Ovary (tissue), 7 donors: ENCODE measurements at regions not wholly inside any gene's neighbourhood (a gene's known extent, or its start where the extent isn't known, plus 50 kb on each side); places are given as distances from the start of the nearest gene placed in this dataset.

Source experiments
- DNase-seq, 5 donors: peaks; one replicate each; pipeline ENCODE4 v3.0.0-alpha.2; 2019 to 2020
- H3K27ac ChIP-seq, 2 donors: fragments of 200-600 bp; one replicate each; pipeline versions ENCODE4 v1.5.1 to v1.8.0; 2019 to 2022
- H3K27me3 ChIP-seq: fragments of 200-600 bp; one replicate; pipeline ENCODE4 v1.8.0; 2022
- H3K36me3 ChIP-seq: fragments of 200-600 bp; sonication (generic); one replicate; pipeline ENCODE4 v1.5.1; 2019
- H3K4me1 ChIP-seq: one replicate; pipeline ENCODE4 v1.8.1; 2013; ENCODE audit warnings: mild to moderate bottlenecking, moderate library complexity; ENCODE audit not compliant: insufficient read depth
- H3K4me3 ChIP-seq: fragments of 200-600 bp; sonication (generic); one replicate; pipeline ENCODE4 v1.5.1; 2017
- H3K9me3 ChIP-seq, 2 donors: fragments of 200-600 bp in 1 of 2; sonication (generic) in 1 of 2; one replicate each; pipeline versions ENCODE4 v1.5.1 to v1.8.1; 2013 to 2019; ENCODE audit warnings: mild to moderate bottlenecking in 1 of 2, moderate library complexity in 1 of 2
- EP300 ChIP-seq: sonication (generic); formaldehyde crosslinking; IDR thresholded peaks from one replicate; pipeline ENCODE4 v1.6.1; 2017; ENCODE audit warnings: antibody characterized with exemption
- POLR2A ChIP-seq: fragments of 450-650 bp; IDR thresholded peaks from one replicate; pipeline ENCODE4 v1.6.1; 2017; ENCODE audit warnings: antibody characterized with exemption, mild to moderate bottlenecking, moderate library complexity
- WGBS, 3 donors: extraction: QIAGEN DNeasy Blood & Tissue Kit in 1 of 3; methylation state at CpG; one replicate each; pipeline versions ENCODE4 v1.1.5 to v1.1.7; 2013 to 2017; 5-methylcytosine and 5-hydroxymethylcytosine counted together
- intact Hi-C, 4 donors: fragments of 100-400 bp; cut with DNase I; formaldehyde crosslinking; loops; one replicate each; pipeline versions ENCODE4 v1.11.0 to v1.15.1; 2022 to 2023
- TF ChIP-seq, protein P1 (sequence below), 3 donors: fragments of 450-650 bp in 2 of 3; fragments of 200-600 bp in 1 of 3; IDR thresholded peaks; one replicate each; pipeline versions ENCODE4 v1.5.1 to v1.8.0; 2016 to 2022; ENCODE audit warnings: antibody characterized with exemption in 3 of 3, mild to moderate bottlenecking in 1 of 3
- donor health status: DM: no; HTN: no; CAD: no; lungs with moderate emphysema.
- donor health status: DM: no; HTN: no; CAD: no.
- donor health status: Bipolar disorder and iron deficiency.
- donor health status: DM: no; HTN: no; CAD: no.
- donor health status: DM: yes; HTN: yes; CAD: no.

DNA sequence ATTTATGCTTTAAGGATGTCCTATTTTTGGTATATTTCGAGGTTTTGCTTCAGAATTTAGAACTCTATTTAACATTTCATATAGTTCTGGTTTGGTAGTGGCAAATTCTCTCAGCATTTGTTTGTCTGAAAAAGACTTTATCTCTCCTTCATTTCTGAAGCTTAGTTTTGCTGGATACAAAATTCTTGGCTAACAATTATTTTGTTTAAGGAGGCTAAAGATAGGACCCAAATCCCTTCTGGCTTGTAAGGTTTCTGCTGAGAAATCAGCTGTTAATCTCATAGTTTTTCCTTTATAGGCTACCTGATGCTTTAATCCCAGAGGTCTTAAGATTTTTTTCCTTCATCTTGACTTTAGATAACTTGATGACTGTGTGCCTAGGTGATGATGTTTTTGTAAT, 162.7 kb upstream of the B3GAT2 start:
- intact Hi-C loops = no loop called here
- DNase-seq = no peak
- H3K27ac ChIP-seq = no peak overlapping the region
- H3K9me3 ChIP-seq = peaks cover 0 to 6% of the 10 kb centered on the region in 2 donors
- no peaks in the 10 kb centered on the region for H3K36me3 ChIP-seq
- 54 to 61% (median 60%) methylated on average over 1 of the region's 1 CpG for WGBS, 3 donors
- TF ChIP-seq, protein P1, sequence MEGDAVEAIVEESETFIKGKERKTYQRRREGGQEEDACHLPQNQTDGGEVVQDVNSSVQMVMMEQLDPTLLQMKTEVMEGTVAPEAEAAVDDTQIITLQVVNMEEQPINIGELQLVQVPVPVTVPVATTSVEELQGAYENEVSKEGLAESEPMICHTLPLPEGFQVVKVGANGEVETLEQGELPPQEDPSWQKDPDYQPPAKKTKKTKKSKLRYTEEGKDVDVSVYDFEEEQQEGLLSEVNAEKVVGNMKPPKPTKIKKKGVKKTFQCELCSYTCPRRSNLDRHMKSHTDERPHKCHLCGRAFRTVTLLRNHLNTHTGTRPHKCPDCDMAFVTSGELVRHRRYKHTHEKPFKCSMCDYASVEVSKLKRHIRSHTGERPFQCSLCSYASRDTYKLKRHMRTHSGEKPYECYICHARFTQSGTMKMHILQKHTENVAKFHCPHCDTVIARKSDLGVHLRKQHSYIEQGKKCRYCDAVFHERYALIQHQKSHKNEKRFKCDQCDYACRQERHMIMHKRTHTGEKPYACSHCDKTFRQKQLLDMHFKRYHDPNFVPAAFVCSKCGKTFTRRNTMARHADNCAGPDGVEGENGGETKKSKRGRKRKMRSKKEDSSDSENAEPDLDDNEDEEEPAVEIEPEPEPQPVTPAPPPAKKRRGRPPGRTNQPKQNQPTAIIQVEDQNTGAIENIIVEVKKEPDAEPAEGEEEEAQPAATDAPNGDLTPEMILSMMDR (IDR thresholded peaks at IDR 0.05) = no peak
- TF ChIP-seq POLR2A (no peak), EP300 (no peak)
- H3K4me3 ChIP-seq = no peak overlapping the region
- H3K27me3 ChIP-seq = no peaks in the 10 kb centered on the region
- no peaks in the 10 kb centered on the region for H3K4me1 ChIP-seq

DNA sequence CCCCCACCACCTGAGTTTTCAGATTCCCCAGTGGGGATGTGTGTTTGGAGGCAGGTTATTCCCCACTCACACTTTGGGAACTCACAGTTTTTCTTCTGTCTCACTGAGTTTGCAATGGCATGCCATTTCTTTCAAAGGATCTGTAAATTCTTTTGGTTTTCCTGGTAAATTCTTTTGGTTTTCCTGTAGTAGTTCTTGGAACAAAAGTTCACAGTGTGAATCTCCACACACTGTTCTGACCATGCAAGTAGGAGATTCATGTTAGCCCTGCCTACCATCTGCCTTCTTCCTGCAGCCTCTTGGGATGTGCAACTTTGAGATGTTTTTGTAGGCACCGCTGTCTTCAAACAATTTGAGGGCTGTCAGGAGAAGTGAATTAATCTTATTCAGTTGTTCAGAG, 165.6 kb upstream of the OGFRL1 start:
- Histone ChIP-seq H3K9me3 (peaks cover 0 to 6% of the 10 kb centered on the region in 2 donors), H3K4me3 (no peak overlapping the region), H3K27ac (no peak overlapping the region), H3K4me1 (no peaks in the 10 kb centered on the region), H3K36me3 (no peaks in the 10 kb centered on the region), H3K27me3 (no peaks in the 10 kb centered on the region)
- WGBS, 3 donors = 64 to 95% (median 77%) methylated on average over 1 of the region's 1 CpG
- no peak for DNase-seq
- intact Hi-C loops = no loop called here
- TF ChIP-seq, protein P1 (IDR thresholded peaks at IDR 0.05) = no peak
- TF ChIP-seq POLR2A (no peak), EP300 (no peak)

DNA sequence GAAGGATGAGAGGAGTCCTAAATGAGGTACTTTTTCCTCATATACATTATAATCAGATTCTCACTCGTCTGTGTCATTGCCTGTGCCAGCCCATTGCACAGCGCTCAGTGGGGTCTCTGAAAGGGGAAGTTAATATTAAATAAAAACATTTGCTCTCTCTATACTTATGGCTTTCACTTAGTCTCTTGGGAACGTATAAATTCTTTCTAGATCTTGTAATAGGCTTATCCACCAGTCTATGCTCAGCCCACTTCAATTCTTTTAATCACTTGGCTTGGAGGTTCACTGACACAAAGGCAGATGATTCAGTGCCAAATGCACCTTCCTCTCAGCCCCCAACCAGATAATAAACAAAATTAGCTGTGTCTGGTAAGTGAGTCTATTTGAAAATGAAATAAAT, 164.3 kb upstream of the OGFRL1 start:
- Histone ChIP-seq H3K36me3 (no peaks in the 10 kb centered on the region), H3K27ac (no peak overlapping the region), H3K9me3 (peaks cover 0 to 6% of the 10 kb centered on the region in 2 donors), H3K27me3 (no peaks in the 10 kb centered on the region), H3K4me1 (no peaks in the 10 kb centered on the region), H3K4me3 (no peak overlapping the region)
- WGBS, 3 donors = 46 to 59% (median 50%) methylated on average over 3 of the region's 3 CpGs
- TF ChIP-seq EP300 (no peak), POLR2A (no peak)
- TF ChIP-seq, protein P1 (IDR thresholded peaks at IDR 0.05) = no peak
- DNase-seq = no peak
- intact Hi-C loops = no loop called here

DNA sequence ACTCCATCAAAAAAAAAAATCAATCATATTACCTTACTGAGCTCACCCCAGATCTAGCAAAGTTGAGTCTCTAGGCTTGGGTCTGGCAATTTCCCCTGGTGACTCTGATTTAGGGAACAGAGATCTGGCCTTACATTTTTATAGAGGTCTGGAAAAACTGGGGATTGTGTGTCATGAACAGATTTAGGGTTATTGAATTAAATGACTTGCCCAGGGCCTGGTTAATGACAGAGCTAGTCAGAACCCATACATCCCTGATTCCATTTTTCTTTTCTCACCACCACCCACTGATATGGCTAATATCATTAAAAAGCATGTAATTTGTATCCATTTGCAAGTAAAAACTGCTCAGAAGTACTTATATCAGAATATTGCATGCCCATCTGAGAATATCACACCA, 163.4 kb upstream of the OGFRL1 start:
- DNase-seq = no peak
- H3K4me3 ChIP-seq = no peak overlapping the region
- peaks cover 0 to 6% of the 10 kb centered on the region in 2 donors for H3K9me3 ChIP-seq
- intact Hi-C loops = no loop called here
- no peaks in the 10 kb centered on the region for H3K27me3 ChIP-seq
- TF ChIP-seq, protein P1 (IDR thresholded peaks at IDR 0.05) = no peak
- TF ChIP-seq POLR2A = no peak
- TF ChIP-seq EP300 = no peak
- H3K4me1 ChIP-seq = no peaks in the 10 kb centered on the region
- no peaks in the 10 kb centered on the region for H3K36me3 ChIP-seq
- no peak overlapping the region for H3K27ac ChIP-seq

DNA sequence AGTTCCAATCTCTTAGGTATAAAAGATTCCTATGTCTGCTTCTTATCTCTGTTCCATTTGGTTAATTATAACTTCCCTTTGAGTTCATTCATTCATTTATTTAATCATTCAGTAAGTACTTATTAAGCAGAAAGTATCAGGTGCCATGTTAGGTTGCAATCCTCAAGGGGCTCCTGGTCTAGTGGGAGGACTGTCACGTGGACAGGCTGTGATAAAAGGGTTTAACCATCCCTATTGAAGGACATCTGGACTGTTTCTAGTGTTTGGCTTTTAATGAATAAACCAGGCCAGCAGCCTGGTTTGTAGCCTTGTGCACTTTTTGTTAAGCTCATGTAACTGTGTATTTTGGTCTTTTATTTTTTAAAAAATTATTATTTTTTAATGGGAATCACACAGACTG, 162.1 kb upstream of the OGFRL1 start:
- no peaks in the 10 kb centered on the region for H3K36me3 ChIP-seq
- no peaks in the 10 kb centered on the region for H3K4me1 ChIP-seq
- intact Hi-C loops = no loop called here
- 10 to 26% (median 19%) methylated on average over 1 of the region's 1 CpG for WGBS, 3 donors
- no peak overlapping the region for H3K27ac ChIP-seq
- TF ChIP-seq, protein P1 (IDR thresholded peaks at IDR 0.05) = no peak
- TF ChIP-seq EP300 (no peak), POLR2A (no peak)
- no peak overlapping the region for H3K4me3 ChIP-seq
- DNase-seq = no peak
- H3K27me3 ChIP-seq = no peaks in the 10 kb centered on the region
- H3K9me3 ChIP-seq = peaks cover 0 to 6% of the 10 kb centered on the region in 2 donors
